ENCODE measurements at regions not wholly inside any gene's neighbourhood (a gene's known extent, or its start where the extent isn't known, plus 50 kb on each side); places are given as distances from the start of the nearest gene placed in this dataset.

DNA sequence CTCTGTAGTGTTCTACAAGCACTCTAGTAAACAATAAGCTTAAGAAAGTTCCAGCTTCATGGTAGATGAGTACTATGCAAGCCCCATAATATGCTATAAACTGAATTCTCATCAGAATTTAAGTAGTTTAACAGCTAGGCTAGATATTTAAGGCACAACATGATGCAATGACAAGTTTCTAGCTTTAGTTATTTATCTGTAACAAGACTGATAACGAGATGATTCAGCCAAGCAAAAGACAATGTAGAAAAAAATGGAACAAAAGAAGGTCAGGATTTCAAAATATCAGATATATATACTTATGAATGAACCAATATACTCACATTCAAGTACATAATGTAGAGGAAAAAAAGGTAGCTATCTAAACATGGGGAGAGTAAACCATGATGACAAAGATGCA lies 61.0 kb upstream of the RERGL start:
- no peak for TF ChIP-seq EZH2 (IDR thresholded peaks at IDR 0.05; ENCODE audit: low read depth)
- TF ChIP-seq, protein P1, sequence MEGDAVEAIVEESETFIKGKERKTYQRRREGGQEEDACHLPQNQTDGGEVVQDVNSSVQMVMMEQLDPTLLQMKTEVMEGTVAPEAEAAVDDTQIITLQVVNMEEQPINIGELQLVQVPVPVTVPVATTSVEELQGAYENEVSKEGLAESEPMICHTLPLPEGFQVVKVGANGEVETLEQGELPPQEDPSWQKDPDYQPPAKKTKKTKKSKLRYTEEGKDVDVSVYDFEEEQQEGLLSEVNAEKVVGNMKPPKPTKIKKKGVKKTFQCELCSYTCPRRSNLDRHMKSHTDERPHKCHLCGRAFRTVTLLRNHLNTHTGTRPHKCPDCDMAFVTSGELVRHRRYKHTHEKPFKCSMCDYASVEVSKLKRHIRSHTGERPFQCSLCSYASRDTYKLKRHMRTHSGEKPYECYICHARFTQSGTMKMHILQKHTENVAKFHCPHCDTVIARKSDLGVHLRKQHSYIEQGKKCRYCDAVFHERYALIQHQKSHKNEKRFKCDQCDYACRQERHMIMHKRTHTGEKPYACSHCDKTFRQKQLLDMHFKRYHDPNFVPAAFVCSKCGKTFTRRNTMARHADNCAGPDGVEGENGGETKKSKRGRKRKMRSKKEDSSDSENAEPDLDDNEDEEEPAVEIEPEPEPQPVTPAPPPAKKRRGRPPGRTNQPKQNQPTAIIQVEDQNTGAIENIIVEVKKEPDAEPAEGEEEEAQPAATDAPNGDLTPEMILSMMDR (conservative IDR thresholded peaks at IDR 0.05), result no peak

All from PC-9 (cell line).